GM06990 (cell line): ENCODE measurements at regions not wholly inside any gene's neighbourhood (a gene's known extent, or its start where the extent isn't known, plus 50 kb on each side); places are given as distances from the start of the nearest gene placed in this dataset.

ENCODE experiments used
- DNase-seq: peaks from one replicate; pipeline ENCODE4 v3.0.0-alpha.2; 2011; ENCODE audit not compliant: insufficient read length; ENCODE audit errors: extremely low read depth
- H3K27me3 ChIP-seq: replicated peaks from 2 replicates; pipeline ENCODE4 v1.6.0; 2011; ENCODE audit warnings: low read length; ENCODE audit not compliant: control insufficient read depth, insufficient read depth
- H3K36me3 ChIP-seq: 2 replicates; pipeline ENCODE4 v1.5.1; 2011; ENCODE audit warnings: low read length; ENCODE audit not compliant: control insufficient read depth, insufficient read depth
- H3K4me3 ChIP-seq: replicated peaks from 2 replicates; pipeline ENCODE4 v1.5.1; 2011; ENCODE audit warnings: low read depth, mild to moderate bottlenecking, control low read depth, low read length
- TF ChIP-seq, protein P1 (sequence below): IDR thresholded peaks from 2 replicates; pipeline ENCODE4 v1.5.1; 2011; ENCODE audit warnings: low read length, control low read depth, mild to moderate bottlenecking, inconsistent platforms; ENCODE audit not compliant: insufficient read depth, poor library complexity, severe bottlenecking

DNA sequence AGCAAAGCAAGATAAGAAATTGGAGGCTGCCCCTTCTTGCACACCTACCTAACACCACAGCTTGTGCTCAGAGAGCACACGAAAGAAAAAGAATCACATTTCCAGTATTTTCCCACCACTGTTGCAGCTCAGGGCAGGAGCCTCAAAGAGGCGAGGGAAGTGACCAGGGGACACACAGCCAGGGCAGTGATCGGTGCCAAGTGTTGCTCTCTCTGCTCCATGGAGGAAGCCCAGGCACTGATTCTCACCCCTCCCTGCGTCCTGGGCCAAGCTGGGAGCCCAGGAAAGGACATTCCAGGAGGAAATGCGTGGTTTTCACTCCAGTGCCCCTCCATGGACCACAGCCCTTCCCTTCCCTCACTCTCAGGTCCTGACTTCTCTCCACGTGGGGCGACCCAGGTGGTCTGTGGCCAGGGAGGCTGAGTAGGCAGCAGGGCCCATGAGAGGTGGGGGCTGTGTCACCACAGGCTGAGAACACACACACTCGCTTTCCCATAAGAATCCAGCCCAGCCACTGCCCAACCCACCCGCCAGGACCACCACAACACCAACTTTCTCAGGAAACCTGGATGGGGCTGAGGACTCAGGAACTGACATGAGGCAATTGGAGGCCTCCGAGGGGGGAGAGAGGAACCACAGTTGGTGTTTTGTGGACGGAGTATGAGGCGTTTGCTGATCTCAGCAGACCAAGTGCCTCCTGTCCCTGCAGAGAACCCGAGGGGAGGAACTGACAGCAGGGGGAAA lies 81.7 kb upstream of the MAFB start:
- Histone ChIP-seq H3K4me3 (no peak overlapping the region), H3K27me3 (no peaks in the 10 kb centered on the region), H3K36me3 (no peaks in the 10 kb centered on the region)
- no peak for DNase-seq
- TF ChIP-seq, protein P1, sequence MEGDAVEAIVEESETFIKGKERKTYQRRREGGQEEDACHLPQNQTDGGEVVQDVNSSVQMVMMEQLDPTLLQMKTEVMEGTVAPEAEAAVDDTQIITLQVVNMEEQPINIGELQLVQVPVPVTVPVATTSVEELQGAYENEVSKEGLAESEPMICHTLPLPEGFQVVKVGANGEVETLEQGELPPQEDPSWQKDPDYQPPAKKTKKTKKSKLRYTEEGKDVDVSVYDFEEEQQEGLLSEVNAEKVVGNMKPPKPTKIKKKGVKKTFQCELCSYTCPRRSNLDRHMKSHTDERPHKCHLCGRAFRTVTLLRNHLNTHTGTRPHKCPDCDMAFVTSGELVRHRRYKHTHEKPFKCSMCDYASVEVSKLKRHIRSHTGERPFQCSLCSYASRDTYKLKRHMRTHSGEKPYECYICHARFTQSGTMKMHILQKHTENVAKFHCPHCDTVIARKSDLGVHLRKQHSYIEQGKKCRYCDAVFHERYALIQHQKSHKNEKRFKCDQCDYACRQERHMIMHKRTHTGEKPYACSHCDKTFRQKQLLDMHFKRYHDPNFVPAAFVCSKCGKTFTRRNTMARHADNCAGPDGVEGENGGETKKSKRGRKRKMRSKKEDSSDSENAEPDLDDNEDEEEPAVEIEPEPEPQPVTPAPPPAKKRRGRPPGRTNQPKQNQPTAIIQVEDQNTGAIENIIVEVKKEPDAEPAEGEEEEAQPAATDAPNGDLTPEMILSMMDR, result no peak

DNA sequence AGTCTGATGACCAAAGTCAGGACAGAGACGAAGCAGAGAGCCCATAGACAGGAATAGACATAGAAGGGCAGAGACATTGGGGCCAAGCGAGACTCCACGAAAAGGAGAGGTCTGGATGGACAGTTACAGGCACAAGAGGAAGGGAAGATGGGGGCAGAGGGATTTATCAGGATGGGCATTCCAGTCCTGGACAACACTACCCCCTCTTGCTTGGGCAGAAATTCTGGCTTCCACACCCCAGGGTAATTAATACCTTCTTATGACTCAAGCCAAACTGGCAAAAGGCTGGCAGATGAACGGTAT lies 82.2 kb upstream of the MAFB start:
- TF ChIP-seq, protein P1, result no peak
- DNase-seq, result no peak
- no peak overlapping the region for H3K4me3 ChIP-seq
- H3K27me3 ChIP-seq, result no peaks in the 10 kb centered on the region
- no peaks in the 10 kb centered on the region for H3K36me3 ChIP-seq

DNA sequence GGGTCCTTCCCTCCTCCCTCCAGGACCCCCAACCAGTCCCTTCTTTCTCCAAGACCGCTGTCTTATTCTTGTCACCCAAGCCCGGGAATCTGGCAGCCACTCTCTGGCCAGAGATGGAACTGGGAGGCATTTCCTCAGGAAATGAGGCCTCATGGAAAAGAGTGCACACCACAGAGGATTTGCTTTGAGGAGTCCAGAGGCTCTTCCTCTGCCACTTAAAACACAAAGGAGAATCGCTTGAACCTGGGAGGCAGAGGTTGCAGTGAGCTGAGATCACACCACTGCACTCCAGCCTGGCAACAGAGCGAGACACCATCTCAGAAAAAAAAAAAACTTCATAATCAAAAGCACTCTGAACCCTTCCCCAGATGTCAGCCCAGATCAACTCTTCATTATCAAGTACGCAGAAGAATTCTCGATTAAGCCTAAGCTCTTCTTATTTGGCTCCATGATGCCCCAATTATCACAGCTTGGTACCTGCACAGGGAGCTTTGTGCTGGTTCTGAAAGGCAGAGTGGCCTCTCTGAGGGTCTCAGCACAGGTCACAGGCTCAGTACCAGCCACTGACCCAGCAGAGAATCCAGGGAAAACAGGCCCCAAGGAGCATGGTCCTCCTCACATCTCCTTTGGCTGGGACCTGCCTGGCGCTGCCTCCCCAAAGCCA lies 82.9 kb upstream of the MAFB start:
- no peak for DNase-seq
- TF ChIP-seq, protein P1, result no peak
- Histone ChIP-seq H3K36me3 (no peaks in the 10 kb centered on the region), H3K4me3 (no peak overlapping the region), H3K27me3 (no peaks in the 10 kb centered on the region)

DNA sequence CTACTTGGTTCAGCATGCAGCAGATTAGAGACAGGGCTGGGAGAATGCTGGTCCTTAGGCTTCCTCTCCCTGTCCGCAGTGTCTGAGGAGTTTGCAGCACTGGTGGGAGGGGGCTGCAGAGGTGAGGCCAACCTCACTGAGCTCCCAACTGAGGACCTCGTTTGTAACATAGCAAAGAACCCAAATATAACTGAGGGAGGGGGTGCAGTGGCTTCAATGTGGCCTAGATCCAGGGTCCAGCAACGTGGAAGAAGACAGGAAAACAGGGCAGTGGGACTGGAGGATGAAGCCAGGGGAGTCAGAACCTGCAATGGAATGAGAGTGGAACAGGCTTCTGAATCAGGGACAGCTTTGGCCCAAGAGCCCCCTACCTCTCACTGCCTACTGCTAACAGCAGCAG lies 84.3 kb upstream of the MAFB start:
- no peaks in the 10 kb centered on the region; the same call in 1 of the 2 replicates for H3K27me3 ChIP-seq
- H3K36me3 ChIP-seq, result no peaks in the 10 kb centered on the region
- TF ChIP-seq, protein P1, result no peak
- H3K4me3 ChIP-seq, result no peak overlapping the region
- DNase-seq, result no peak

DNA sequence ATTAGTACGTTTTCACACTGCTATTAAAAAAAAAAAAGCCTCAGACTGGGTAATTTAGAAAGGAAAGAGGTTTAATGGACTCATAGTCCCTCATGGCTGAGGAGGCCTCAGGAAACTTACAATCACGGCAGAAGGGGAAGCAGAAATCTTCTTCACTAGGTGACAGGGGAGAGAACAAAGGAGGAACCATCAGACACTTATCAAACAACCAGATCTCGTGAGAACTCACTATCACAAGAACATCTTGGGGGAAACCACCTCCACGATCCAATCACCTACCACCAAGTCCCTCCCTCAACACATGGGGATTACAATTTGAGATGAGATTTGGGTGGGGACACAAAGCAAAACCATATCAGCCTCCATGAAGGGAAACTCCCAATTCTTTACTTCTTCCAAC lies 85.2 kb upstream of the MAFB start:
- Histone ChIP-seq H3K27me3 (peaks cover 2% of the 10 kb centered on the region; the same call in 1 of the 2 replicates), H3K4me3 (no peak overlapping the region), H3K36me3 (no peaks in the 10 kb centered on the region)
- TF ChIP-seq, protein P1, result no peak
- no peak for DNase-seq
